Panc1 (cell line): ENCODE measurements at regions not wholly inside any gene's neighbourhood (a gene's known extent, or its start where the extent isn't known, plus 50 kb on each side); places are given as distances from the start of the nearest gene placed in this dataset.

Experiments used
- ATAC-seq: fragments of 200-7000 bp; cut with Tn5 transposase; 2 replicates; pipeline ENCODE4 v1.9.1; 2020; ENCODE audit warnings: mild to moderate bottlenecking, moderate library complexity
- BruUV-seq: library from RNA; stranded (reverse); fragments of 400-500 nt; replicated peaks from 2 replicates; lab custom pipeline; 2021; lab: Mats Ljungman, UMichigan
- CTCF ChIA-PET: fragments of 300-600 bp; sonication (Branson Sonifier 250); formaldehyde crosslinking; loops from one replicate; lab custom pipeline; 2022; ENCODE audit warnings: antibody characterized with exemption; lab: Charles Lee
- POLR2A ChIA-PET: fragments of 300-600 bp; sonication (Branson Sonifier 250); formaldehyde crosslinking; loops from one replicate; lab custom pipeline; 2022; ENCODE audit warnings: antibody characterized with exemption; lab: Charles Lee
- DNase-seq: peaks from one replicate; pipeline ENCODE4 v3.0.0-alpha.2; 2010; ENCODE audit warnings: low read depth, low spot score
- H3K27ac ChIP-seq: 2 replicates; pipeline ENCODE4 v1.5.1; 2011; ENCODE audit warnings: mild to moderate bottlenecking, low read length, inconsistent platforms
- H3K27me3 ChIP-seq: fragments of 200-500 bp; sonication (Bioruptor generic); 2 replicates; pipeline ENCODE4 v1.6.0; 2014; ENCODE audit warnings: low read length, inconsistent platforms; ENCODE audit not compliant: control insufficient read depth, insufficient read depth
- H3K36me3 ChIP-seq: fragments of 200-500 bp; sonication (Bioruptor generic); 2 replicates; pipeline ENCODE4 v1.5.1; 2014; ENCODE audit warnings: inconsistent platforms, mild to moderate bottlenecking, low read length, moderate library complexity; ENCODE audit not compliant: control insufficient read depth, insufficient read depth
- H3K4me1 ChIP-seq: 2 replicates; pipeline ENCODE4 v1.5.1; 2011; ENCODE audit warnings: inconsistent platforms, mild to moderate bottlenecking, low read length, moderate library complexity; ENCODE audit not compliant: control insufficient read depth, insufficient read depth
- H3K4me3 ChIP-seq, 2 experiments: 2 replicates each; pipeline ENCODE4 v1.5.1; 2011 to 2012; ENCODE audit warnings: low read depth in 2 of 2, low read length in 2 of 2, mild to moderate bottlenecking in 2 of 2, inconsistent platforms in 1 of 2, moderate library complexity in 1 of 2
- H3K9me3 ChIP-seq: fragments of 200-500 bp; sonication (Bioruptor generic); 2 replicates; pipeline ENCODE4 v1.5.1; 2014; ENCODE audit warnings: low read depth, mild to moderate bottlenecking, inconsistent platforms, low read length, moderate library complexity; ENCODE audit not compliant: control insufficient read depth, insufficient read depth
- CTCF ChIP-seq: fragments of 450-650 bp; IDR thresholded peaks from 2 replicates; pipeline ENCODE4 v1.5.1; 2017; ENCODE audit warnings: mild to moderate bottlenecking
- REST ChIP-seq, 2 experiments: IDR thresholded peaks; 2 replicates each; pipeline ENCODE4 v1.6.1; 2011 to 2012; ENCODE audit warnings: low read depth in 2 of 2, control low read depth in 1 of 2, low read length in 1 of 2, mild to moderate bottlenecking in 1 of 2, moderate library complexity in 1 of 2; ENCODE audit not compliant: insufficient read depth in 1 of 2
- TCF7L2 ChIP-seq: IDR thresholded peaks from 2 replicates; pipeline ENCODE4 v1.6.1; 2011; ENCODE audit warnings: mild to moderate bottlenecking, low read depth, low read length, inconsistent platforms
- in situ Hi-C: cut with HindIII; loops from 2 replicates; pipeline ENCODE4 v1.10.0; 2016; ENCODE audit warnings: low sequenced_read_pairs, low pct_unique_long_range_greater_than_20kb
- intact Hi-C: fragments of 100-400 bp; cut with micrococcal nuclease; formaldehyde crosslinking; loops from one replicate; pipeline ENCODE4 v1.10.0; 2022; ENCODE audit not compliant: unreplicated experiment

- intact Hi-C loops (no loop called here), in situ Hi-C loops (no loop called here)
Observed at GRCh38 chr10:16117305-16117695, 257.0 kb upstream of the MINDY3 start.

GRCh38 chr10:16119445-16119844 is 259.1 kb upstream of the MINDY3 start:
- no peak overlapping the region for H3K27ac ChIP-seq
- no peak for TF ChIP-seq CTCF
- TF ChIP-seq REST (IDR thresholded peaks at IDR 0.05; ENCODE audit: insufficient read depth in 1 of 2, low read depth in 2 of 2, low read length in 1 of 2): peak in 1 of 2 experiments; percentile 44; a peak in 2 of 4 replicates
- BruUV-seq: no TSS peak
- ATAC-seq: no peak
- intact Hi-C loops (no loop called here), in situ Hi-C loops (no loop called here)
- DNase-seq: no peak
- CTCF ChIA-PET: interaction anchor here (0.6 kb wide), 1 partner anchor 751 kb away, joined by 3 read pairs; no protein-coding TSS in a partner anchor
- no peaks in the 10 kb centered on the region for H3K9me3 ChIP-seq
- no peaks in the 10 kb centered on the region for H3K4me1 ChIP-seq
- no peaks in the 10 kb centered on the region for H3K36me3 ChIP-seq
- POLR2A ChIA-PET: no interaction called here
- no peak overlapping the region for H3K4me3 ChIP-seq
- H3K27me3 ChIP-seq: peaks cover 4% of the 10 kb centered on the region; the same call in 1 of the 2 replicates

More at GRCh38 chr10:16117305-16117695, 257.0 kb upstream of the MINDY3 start:
- no TSS peak for BruUV-seq
- H3K27me3 ChIP-seq: peaks cover 4% of the 10 kb centered on the region; the same call in 1 of the 2 replicates
- H3K9me3 ChIP-seq: no peaks in the 10 kb centered on the region
- TF ChIP-seq REST (IDR thresholded peaks at IDR 0.05; ENCODE audit: insufficient read depth in 1 of 2, low read depth in 2 of 2, low read length in 1 of 2): no peak
- no peak for TF ChIP-seq TCF7L2
- no peaks in the 10 kb centered on the region for H3K36me3 ChIP-seq
- no peak overlapping the region for H3K27ac ChIP-seq
- ChIA-PET POLR2A (no interaction called here), CTCF (no interaction called here)
- H3K4me1 ChIP-seq: no peaks in the 10 kb centered on the region
- H3K4me3 ChIP-seq: no peak overlapping the region
- no peak for DNase-seq
- ATAC-seq: no peak
